ENCODE measurements at regions not wholly inside any gene's neighbourhood (a gene's known extent, or its start where the extent isn't known, plus 50 kb on each side); places are given as distances from the start of the nearest gene placed in this dataset.

GRCh38 chr13:43980587-43980986, 100.9 kb downstream of the LACC1 start:
- ChIA-PET POLR2A (no interaction called here), CTCF (ENCODE audit: low intra/inter-chr PET ratio, low total read pairs) (no interaction called here)
- ATAC-seq, result no peak
- no peaks in the 10 kb centered on the region for H3K79me2 ChIP-seq (ENCODE audit: insufficient read depth, low read length)
- in situ Hi-C loops (cut with HindIII; ENCODE audit: extremely low pct_ligation_motif_present, low pct_unique_long_range_greater_than_20kb), result no loop called here
- H3K36me3 ChIP-seq (replicated peaks in 1 of 2; ENCODE audit: control insufficient read depth in 1 of 2, insufficient read depth in 2 of 2, low read length in 2 of 2), result no peaks in the 10 kb centered on the region
- no peak overlapping the region for H3K4me2 ChIP-seq (ENCODE audit: low read depth, low read length)
- BruUV-seq (replicated peaks), result no TSS peak
- no peak for DNase-seq (ENCODE audit: low spot score)
- WGBS (ENCODE audit: low lambda C conversion rate), result 2% methylated on average over 1 of the region's 1 CpG
- H3K4me1 ChIP-seq (ENCODE audit: insufficient read depth, low read length), result no peaks in the 10 kb centered on the region
- no peak overlapping the region for H3K27ac ChIP-seq (ENCODE audit: extremely low read length, insufficient read depth, low read length)
- H3K4me3 ChIP-seq (replicated peaks in 1 of 3; ENCODE audit: insufficient read depth in 1 of 3, low read depth in 2 of 3, low read length in 3 of 3), result no peak overlapping the region
- no peaks in the 10 kb centered on the region for H3K27me3 ChIP-seq (ENCODE audit: control insufficient read depth in 1 of 2, insufficient read depth in 2 of 2, low read length in 2 of 2)
- no peaks in the 10 kb centered on the region for H3K9me3 ChIP-seq (ENCODE audit: low read length)
- no peak for FAIRE-seq
- H4K20me1 ChIP-seq (ENCODE audit: insufficient read depth, low read length), result no peaks in the 10 kb centered on the region
- intact Hi-C loops (cut with micrococcal nuclease; ENCODE audit: unreplicated experiment), result no loop called here
- H3K9ac ChIP-seq (ENCODE audit: insufficient read depth, low read depth, low read length), result no peak overlapping the region
- no peak overlapping the region for H2AFZ ChIP-seq (ENCODE audit: low read length)
- TF ChIP-seq, protein P1, sequence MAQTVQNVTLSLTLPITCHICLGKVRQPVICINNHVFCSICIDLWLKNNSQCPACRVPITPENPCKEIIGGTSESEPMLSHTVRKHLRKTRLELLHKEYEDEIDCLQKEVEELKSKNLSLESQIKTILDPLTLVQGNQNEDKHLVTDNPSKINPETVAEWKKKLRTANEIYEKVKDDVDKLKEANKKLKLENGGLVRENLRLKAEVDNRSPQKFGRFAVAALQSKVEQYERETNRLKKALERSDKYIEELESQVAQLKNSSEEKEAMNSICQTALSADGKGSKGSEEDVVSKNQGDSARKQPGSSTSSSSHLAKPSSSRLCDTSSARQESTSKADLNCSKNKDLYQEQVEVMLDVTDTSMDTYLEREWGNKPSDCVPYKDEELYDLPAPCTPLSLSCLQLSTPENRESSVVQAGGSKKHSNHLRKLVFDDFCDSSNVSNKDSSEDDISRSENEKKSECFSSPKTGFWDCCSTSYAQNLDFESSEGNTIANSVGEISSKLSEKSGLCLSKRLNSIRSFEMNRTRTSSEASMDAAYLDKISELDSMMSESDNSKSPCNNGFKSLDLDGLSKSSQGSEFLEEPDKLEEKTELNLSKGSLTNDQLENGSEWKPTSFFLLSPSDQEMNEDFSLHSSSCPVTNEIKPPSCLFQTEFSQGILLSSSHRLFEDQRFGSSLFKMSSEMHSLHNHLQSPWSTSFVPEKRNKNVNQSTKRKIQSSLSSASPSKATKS (CRISPR knock-in tag; IDR thresholded peaks at IDR 0.05), result no peak
- TF ChIP-seq ZNF747 (CRISPR knock-in tag; IDR thresholded peaks at IDR 0.05; ENCODE audit: borderline replicate concordance), result no peak
- TF ChIP-seq, protein P2, sequence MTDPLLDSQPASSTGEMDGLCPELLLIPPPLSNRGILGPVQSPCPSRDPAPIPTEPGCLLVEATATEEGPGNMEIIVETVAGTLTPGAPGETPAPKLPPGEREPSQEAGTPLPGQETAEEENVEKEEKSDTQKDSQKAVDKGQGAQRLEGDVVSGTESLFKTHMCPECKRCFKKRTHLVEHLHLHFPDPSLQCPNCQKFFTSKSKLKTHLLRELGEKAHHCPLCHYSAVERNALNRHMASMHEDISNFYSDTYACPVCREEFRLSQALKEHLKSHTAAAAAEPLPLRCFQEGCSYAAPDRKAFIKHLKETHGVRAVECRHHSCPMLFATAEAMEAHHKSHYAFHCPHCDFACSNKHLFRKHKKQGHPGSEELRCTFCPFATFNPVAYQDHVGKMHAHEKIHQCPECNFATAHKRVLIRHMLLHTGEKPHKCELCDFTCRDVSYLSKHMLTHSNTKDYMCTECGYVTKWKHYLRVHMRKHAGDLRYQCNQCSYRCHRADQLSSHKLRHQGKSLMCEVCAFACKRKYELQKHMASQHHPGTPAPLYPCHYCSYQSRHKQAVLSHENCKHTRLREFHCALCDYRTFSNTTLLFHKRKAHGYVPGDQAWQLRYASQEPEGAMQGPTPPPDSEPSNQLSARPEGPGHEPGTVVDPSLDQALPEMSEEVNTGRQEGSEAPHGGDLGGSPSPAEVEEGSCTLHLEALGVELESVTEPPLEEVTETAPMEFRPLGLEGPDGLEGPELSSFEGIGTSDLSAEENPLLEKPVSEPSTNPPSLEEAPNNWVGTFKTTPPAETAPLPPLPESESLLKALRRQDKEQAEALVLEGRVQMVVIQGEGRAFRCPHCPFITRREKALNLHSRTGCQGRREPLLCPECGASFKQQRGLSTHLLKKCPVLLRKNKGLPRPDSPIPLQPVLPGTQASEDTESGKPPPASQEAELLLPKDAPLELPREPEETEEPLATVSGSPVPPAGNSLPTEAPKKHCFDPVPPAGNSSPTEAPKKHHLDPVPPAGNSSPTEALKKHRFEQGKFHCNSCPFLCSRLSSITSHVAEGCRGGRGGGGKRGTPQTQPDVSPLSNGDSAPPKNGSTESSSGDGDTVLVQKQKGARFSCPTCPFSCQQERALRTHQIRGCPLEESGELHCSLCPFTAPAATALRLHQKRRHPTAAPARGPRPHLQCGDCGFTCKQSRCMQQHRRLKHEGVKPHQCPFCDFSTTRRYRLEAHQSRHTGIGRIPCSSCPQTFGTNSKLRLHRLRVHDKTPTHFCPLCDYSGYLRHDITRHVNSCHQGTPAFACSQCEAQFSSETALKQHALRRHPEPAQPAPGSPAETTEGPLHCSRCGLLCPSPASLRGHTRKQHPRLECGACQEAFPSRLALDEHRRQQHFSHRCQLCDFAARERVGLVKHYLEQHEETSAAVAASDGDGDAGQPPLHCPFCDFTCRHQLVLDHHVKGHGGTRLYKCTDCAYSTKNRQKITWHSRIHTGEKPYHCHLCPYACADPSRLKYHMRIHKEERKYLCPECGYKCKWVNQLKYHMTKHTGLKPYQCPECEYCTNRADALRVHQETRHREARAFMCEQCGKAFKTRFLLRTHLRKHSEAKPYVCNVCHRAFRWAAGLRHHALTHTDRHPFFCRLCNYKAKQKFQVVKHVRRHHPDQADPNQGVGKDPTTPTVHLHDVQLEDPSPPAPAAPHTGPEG (CRISPR knock-in tag; IDR thresholded peaks at IDR 0.05), result no peak
- no peak for TF ChIP-seq ELF1 (CRISPR knock-in tag; IDR thresholded peaks at IDR 0.05)
- no peak for TF ChIP-seq ZNF597 (CRISPR knock-in tag; IDR thresholded peaks at IDR 0.05)
- TF ChIP-seq ZNF557 (CRISPR knock-in tag; IDR thresholded peaks at IDR 0.05), result no peak
- no peak for TF ChIP-seq HIVEP1 (CRISPR knock-in tag; IDR thresholded peaks at IDR 0.05)
- TF ChIP-seq ZFP91 (CRISPR knock-in tag; IDR thresholded peaks at IDR 0.05; ENCODE audit: borderline replicate concordance), result no peak
- TF ChIP-seq, protein P3, sequence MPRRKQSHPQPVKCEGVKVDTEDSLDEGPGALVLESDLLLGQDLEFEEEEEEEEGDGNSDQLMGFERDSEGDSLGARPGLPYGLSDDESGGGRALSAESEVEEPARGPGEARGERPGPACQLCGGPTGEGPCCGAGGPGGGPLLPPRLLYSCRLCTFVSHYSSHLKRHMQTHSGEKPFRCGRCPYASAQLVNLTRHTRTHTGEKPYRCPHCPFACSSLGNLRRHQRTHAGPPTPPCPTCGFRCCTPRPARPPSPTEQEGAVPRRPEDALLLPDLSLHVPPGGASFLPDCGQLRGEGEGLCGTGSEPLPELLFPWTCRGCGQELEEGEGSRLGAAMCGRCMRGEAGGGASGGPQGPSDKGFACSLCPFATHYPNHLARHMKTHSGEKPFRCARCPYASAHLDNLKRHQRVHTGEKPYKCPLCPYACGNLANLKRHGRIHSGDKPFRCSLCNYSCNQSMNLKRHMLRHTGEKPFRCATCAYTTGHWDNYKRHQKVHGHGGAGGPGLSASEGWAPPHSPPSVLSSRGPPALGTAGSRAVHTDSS (CRISPR knock-in tag; conservative IDR thresholded peaks at IDR 0.05), result no peak
- TF ChIP-seq SOX13 (IDR thresholded peaks at IDR 0.05), result no peak
- no peak for TF ChIP-seq SOX13 (CRISPR knock-in tag; conservative IDR thresholded peaks at IDR 0.05 in 1 of 2, IDR thresholded peaks at IDR 0.05 in 1 of 2)
- TF ChIP-seq RBM39 (IDR thresholded peaks at IDR 0.05; ENCODE audit: low read depth, low read length, poor library complexity, severe bottlenecking), result no peak
- no peak for TF ChIP-seq ZNF431 (CRISPR knock-in tag; IDR thresholded peaks at IDR 0.05; ENCODE audit: borderline replicate concordance, low read depth)
